GM19397 (cell line): ENCODE measurements at regions not wholly inside any gene's neighbourhood (a gene's known extent, or its start where the extent isn't known, plus 50 kb on each side); places are given as distances from the start of the nearest gene placed in this dataset.
A peak's percentile ranks its signal among the peaks of the same experiment; 100 is the strongest.

ENCODE experiments used
- ATAC-seq: cut with Tn5 transposase; IDR thresholded peaks from one replicate; pipeline ENCODE4 v1.9.1; 2021; ENCODE audit warnings: mild to moderate bottlenecking, moderate library complexity; ENCODE audit not compliant: unreplicated experiment

- ATAC-seq, result no peak
These were observed 321.1 kb upstream of the EDNRB start for GRCh38 chr13:78239714-78240113.

- ATAC-seq, result no peak
These were observed 320.3 kb upstream of the EDNRB start for GRCh38 chr13:78238911-78239310.

- ATAC-seq, result no peak
These were observed 310.3 kb upstream of the EDNRB start for GRCh38 chr13:78228940-78229339.

- no peak for ATAC-seq
These were observed 309.6 kb upstream of the EDNRB start for GRCh38 chr13:78228211-78228610.

- ATAC-seq, result no peak
These were observed 309.1 kb upstream of the EDNRB start for GRCh38 chr13:78227709-78228108.

- no peak for ATAC-seq
These were observed 297.0 kb upstream of the EDNRB start for GRCh38 chr13:78215458-78216108.

GRCh38 chr13:78201411-78201810 lies 282.8 kb upstream of the EDNRB start:
- peak; percentile 75 for ATAC-seq

DNA sequence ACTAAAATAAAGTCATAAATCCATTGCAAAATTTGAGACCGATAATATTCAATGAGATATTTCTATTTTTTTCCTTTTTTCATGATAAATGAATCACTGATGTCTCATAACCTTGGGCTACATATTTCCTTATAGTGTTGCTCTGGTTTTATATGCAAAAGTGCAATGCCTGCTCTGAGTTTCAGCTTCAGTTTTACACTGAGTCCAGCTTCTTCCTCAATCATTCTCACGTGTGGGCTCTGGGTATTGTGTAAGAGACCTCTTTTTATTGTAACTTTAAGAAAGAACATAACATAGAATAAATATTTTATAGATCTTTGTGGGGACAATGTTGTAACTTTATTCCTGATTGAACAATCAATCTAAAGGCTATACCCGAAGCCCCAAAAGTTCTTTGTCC lies 280.2 kb upstream of the EDNRB start:
- ATAC-seq, result no peak

- ATAC-seq, result no peak
These were observed 279.8 kb upstream of the EDNRB start for GRCh38 chr13:78198419-78198818.

DNA sequence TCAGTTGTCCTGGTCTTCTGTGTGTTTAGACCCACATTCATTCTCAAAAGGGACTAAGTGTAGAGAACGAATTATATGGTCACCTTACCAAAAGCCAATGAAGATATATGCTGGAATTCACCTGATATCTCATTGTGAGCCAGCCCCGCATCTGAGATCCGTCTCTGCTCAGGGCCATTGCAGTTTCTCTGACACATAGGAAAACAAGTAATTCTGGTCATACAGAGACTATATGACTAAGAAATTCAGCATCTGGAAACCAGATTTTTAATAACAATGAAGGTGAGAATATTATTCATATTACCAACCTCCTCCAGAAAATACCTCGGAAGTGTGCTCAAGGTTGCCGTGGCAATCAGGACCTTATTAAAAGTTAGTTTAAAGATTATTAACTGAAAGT lies 278.6 kb upstream of the EDNRB start:
- ATAC-seq, result no peak

GRCh38 chr13:78194904-78195639 lies 276.4 kb upstream of the EDNRB start:
- no peak for ATAC-seq

DNA sequence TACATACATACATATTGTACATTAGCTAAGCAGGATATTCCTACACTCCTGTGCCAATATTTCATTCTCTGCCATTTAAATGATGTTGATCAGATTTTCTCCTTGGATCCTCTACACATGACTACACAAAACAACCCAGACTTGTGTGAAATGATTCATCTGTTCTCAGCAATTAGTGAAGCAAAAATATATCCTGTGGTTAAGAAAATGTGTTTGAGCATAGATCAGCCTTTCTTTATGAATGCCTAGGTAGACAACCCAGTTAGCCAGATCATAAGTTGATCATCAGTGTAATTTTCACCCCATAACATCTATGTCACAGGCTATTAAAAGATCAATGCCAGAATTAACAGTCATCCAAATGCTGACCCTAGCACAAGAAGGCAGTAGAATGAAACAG lies 275.2 kb upstream of the EDNRB start:
- no peak for ATAC-seq

- no peak for ATAC-seq
These were observed 274.1 kb upstream of the EDNRB start for GRCh38 chr13:78192716-78193115.

DNA sequence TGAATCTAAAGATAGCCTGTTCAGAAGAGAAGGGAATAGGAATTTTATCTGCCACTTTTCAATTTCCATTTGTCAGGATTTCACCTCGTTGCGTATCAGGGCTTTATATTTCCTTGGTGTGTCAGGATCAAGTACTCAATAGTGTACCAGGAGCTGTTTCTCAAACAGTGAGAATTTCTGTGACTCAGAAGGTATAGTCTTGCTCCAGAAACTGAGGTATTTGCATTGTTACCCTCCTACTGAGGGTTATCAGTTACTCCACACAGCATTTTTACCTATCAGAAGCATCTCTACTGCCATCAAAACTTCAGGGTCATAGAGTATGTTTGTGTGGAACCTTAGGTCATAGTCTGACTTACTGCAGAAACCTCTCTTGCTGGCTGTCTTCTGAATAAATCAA lies 271.7 kb upstream of the EDNRB start:
- ATAC-seq, result no peak

DNA sequence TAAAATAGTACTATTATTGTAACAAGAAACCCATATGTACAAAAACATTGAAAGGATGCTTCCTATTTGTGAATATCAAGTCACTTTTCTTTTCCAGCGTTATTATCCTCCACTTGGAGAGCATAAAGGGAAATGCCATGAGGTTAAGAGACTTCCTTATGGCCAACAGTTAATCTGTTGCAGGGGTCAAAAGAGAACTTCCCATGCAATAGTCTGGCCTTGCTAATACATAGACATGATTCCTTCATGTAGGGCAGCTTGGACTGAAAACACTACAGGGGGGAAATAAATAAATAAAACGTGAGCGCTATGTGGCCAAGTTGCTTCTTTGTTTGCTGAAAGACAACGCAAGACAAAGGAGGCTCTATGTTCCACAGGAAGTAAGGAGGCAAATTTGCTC lies 269.1 kb upstream of the EDNRB start:
- ATAC-seq, result no peak

DNA sequence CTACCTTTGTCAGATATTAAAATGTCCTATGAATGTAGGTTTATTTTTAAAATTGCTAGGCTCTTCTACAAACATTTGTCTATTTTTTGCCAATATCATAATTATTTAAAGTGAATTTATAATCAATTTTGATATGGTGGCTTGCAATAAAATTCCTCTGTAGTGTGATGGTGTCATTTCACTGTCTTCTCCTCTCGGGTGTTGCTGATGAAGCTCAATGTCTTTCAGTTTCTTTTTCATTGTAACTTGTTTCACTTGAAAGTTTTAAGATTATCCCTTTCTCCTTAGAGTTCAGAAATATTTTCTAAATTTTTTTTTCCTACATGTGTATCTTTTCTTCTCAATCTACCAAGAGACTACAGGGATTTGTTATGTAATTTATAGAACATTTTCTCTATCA lies 267.1 kb upstream of the EDNRB start:
- no peak for ATAC-seq

- no peak for ATAC-seq
These were observed 265.1 kb upstream of the EDNRB start for GRCh38 chr13:78183732-78184131.

DNA sequence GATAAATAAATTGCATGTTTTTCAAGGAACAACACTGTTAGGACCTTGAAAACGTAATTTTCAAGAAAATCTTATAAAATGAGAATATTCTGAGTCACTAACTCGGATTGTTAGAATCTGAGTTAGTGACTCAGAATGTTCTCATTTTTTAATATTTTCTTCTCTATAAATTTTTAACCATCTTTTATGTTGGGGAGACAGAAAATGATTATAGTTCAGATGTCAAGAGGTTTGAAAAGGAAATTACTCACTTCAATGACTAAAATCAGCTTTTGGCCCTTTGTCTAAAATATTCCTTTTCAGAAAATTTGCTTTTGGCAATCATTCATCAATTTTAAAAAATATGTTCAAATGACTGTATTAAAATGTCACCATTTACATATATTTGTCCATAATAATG lies 264.2 kb upstream of the EDNRB start:
- ATAC-seq, result no peak

DNA sequence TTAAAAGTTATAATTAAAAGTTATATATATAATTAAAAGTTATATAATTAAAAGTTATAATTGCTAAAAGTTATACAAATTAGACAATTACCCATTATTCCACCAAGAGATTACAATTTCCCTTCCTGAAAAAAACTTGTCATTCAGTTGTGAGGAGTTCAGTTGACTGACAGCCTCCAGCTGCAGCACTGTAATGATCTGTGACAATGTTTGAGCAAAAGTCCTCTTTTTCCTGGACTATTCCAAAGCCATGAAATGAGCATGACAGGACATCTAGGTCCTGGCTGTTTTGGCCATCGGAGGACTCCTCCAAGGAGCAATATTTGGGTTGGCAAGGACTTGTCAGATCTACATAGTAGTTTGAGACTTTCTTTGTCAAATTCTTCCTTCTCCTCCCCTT lies 258.7 kb upstream of the EDNRB start:
- ATAC-seq, result no peak

DNA sequence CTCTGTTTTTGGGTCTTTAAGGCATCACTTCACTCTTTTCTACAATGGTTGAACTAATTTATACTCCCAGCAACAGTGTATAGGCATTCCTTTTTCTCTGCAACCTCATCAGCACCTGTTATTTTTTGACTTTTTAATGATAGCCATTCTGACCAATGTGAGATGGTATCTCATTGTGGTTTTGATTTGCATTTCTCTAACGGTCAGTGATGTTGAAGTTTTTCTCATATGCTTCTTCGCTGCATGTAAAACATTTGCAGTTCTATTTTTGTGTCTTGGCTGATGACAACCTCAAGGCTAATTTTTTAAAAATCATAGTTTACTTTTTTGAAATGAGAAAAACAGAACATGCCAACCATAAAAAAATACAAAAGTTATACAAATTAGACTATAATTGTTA lies 258.2 kb upstream of the EDNRB start:
- ATAC-seq, result no peak

DNA sequence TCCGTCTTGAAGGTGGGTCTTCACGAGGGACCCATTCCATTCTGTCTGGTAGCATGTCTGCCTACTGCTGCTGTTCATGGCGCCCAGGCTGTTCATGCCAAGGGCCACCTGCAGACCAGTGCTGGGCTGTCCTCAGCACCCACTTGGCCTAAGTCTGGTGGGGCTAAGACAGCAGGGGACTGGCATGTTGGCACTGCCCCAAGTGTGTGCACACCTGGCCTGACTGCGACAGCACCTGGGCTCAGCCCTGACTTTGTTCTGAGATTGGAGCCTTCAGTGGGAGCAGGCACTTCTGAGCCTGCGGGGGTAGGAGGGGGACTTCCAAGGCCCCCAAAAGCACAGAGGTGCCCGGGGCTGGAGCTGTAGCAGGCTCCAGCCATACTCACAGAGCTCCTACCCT lies 250.8 kb upstream of the EDNRB start:
- ATAC-seq, result no peak

- ATAC-seq, result no peak
These were observed 250.3 kb upstream of the EDNRB start for GRCh38 chr13:78168981-78169380.

DNA sequence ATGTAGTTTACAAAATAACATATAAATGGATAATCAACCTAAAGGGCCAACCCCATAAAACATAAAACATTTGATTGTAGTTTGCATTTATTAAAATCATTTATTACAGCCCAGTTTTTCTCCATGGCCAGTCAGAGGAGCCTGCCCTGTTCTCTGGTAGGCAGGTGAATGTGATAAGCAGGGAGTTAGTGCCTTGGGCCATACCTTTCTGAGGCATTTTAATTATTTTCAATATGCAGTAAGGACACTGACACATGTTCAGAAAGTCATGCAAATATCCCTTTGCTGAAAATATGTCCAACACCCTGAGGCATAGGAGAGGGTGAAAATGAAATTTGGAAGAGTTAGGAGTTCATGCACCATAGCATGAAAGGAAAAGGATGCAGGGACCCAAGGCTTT lies 242.6 kb upstream of the EDNRB start:
- no peak for ATAC-seq
